OCI-LY1 (cell line): ENCODE measurements at regions not wholly inside any gene's neighbourhood (a gene's known extent, or its start where the extent isn't known, plus 50 kb on each side); places are given as distances from the start of the nearest gene placed in this dataset.

ENCODE experiments used
- EZH2 ChIP-seq: fragments of 200-600 bp; sonication (generic), shearing (Covaris generic); IDR thresholded peaks from 2 replicates; pipeline ENCODE4 v1.8.0; 2017; ENCODE audit warnings: borderline replicate concordance, mixed run types, mild to moderate bottlenecking, antibody characterized with exemption, low read length, moderate library complexity, mixed read lengths
- TF ChIP-seq, protein P1 (sequence below): fragments of 200-600 bp; sonication (generic), shearing (Covaris generic); IDR thresholded peaks from 2 replicates; pipeline ENCODE4 v1.5.1; 2017; ENCODE audit warnings: mild to moderate bottlenecking, antibody characterized with exemption, low read length, moderate library complexity, mixed read lengths

DNA sequence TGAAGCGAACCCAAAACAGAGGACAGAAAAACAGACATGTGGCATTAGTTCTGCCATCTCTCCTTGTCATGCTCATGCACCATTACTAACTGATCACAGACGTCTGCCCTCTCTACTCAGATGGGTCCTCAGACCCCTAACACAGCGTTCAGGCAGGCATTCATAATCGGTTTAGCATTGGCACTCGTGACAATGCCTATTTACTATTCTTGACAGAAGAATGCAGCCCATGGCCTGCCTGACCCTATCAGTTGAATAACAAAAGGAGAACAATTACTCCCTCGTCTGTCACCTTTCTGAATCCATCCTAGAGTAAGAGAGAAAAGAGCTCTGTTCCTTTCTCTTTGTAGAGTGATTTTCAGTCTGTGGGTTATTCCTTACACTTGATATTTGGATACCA, 194.6 kb upstream of the PHYHIPL start:
- TF ChIP-seq, protein P1, sequence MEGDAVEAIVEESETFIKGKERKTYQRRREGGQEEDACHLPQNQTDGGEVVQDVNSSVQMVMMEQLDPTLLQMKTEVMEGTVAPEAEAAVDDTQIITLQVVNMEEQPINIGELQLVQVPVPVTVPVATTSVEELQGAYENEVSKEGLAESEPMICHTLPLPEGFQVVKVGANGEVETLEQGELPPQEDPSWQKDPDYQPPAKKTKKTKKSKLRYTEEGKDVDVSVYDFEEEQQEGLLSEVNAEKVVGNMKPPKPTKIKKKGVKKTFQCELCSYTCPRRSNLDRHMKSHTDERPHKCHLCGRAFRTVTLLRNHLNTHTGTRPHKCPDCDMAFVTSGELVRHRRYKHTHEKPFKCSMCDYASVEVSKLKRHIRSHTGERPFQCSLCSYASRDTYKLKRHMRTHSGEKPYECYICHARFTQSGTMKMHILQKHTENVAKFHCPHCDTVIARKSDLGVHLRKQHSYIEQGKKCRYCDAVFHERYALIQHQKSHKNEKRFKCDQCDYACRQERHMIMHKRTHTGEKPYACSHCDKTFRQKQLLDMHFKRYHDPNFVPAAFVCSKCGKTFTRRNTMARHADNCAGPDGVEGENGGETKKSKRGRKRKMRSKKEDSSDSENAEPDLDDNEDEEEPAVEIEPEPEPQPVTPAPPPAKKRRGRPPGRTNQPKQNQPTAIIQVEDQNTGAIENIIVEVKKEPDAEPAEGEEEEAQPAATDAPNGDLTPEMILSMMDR, result no peak
- no peak for TF ChIP-seq EZH2
